ENCODE measurements at regions not wholly inside any gene's neighbourhood (a gene's known extent, or its start where the extent isn't known, plus 50 kb on each side); places are given as distances from the start of the nearest gene placed in this dataset.

GRCh38 chr4:138428611-138429010, 186.5 kb upstream of the SLC7A11 start:
- Histone ChIP-seq H3K9ac (ENCODE audit: low read depth, low read length, poor library complexity, severe bottlenecking) (no peak overlapping the region), H3K36me3 (ENCODE audit: insufficient read depth, low read length) (no peaks in the 10 kb centered on the region), H4K20me1 (ENCODE audit: insufficient read depth, low read length, poor library complexity, severe bottlenecking) (no peaks in the 10 kb centered on the region), H3K4me3 (ENCODE audit: low read length, poor library complexity, severe bottlenecking) (no peak overlapping the region), H3K79me2 (ENCODE audit: insufficient read depth, low read length) (no peaks in the 10 kb centered on the region), H3K9me3 (ENCODE audit: insufficient read depth, low read depth, low read length) (no peaks in the 10 kb centered on the region), H3K27me3 (ENCODE audit: insufficient read depth, low read length, poor library complexity, severe bottlenecking) (no peaks in the 10 kb centered on the region), H3K4me2 (ENCODE audit: low read depth, low read length, poor library complexity, severe bottlenecking) (no peak overlapping the region), H3K4me1 (ENCODE audit: insufficient read depth, low read length, poor library complexity, severe bottlenecking) (no peaks in the 10 kb centered on the region), H2AFZ (ENCODE audit: low read length) (no peak overlapping the region), H3K9me2 (replicated peaks; ENCODE audit: low read depth, low read length) (no peaks in the 10 kb centered on the region), H3F3A (ENCODE audit: low read depth) (no peaks in the 10 kb centered on the region)
- TF ChIP-seq EZH2phosphoT487 (IDR thresholded peaks at IDR 0.05; ENCODE audit: borderline replicate concordance), result no peak
- TF ChIP-seq CTCF (conservative IDR thresholded peaks at IDR 0.05; ENCODE audit: low read length), result no peak

- H3K4me3 ChIP-seq (ENCODE audit: low read length, poor library complexity, severe bottlenecking), result no peak overlapping the region
- no peaks in the 10 kb centered on the region for H3K36me3 ChIP-seq (ENCODE audit: insufficient read depth, low read length)
- no peak overlapping the region for H3K9ac ChIP-seq (ENCODE audit: low read depth, low read length, poor library complexity, severe bottlenecking)
- no peaks in the 10 kb centered on the region for H4K20me1 ChIP-seq (ENCODE audit: insufficient read depth, low read length, poor library complexity, severe bottlenecking)
- H2AFZ ChIP-seq (ENCODE audit: low read length), result no peak overlapping the region
- no peaks in the 10 kb centered on the region for H3K79me2 ChIP-seq (ENCODE audit: insufficient read depth, low read length)
- H3K27me3 ChIP-seq (ENCODE audit: insufficient read depth, low read length, poor library complexity, severe bottlenecking), result no peaks in the 10 kb centered on the region
- no peaks in the 10 kb centered on the region for H3K9me3 ChIP-seq (ENCODE audit: insufficient read depth, low read depth, low read length)
- H3K9me2 ChIP-seq (replicated peaks; ENCODE audit: low read depth, low read length), result no peaks in the 10 kb centered on the region
- H3K4me2 ChIP-seq (ENCODE audit: low read depth, low read length, poor library complexity, severe bottlenecking), result no peak overlapping the region
- no peaks in the 10 kb centered on the region for H3F3A ChIP-seq (ENCODE audit: low read depth)
- no peaks in the 10 kb centered on the region for H3K4me1 ChIP-seq (ENCODE audit: insufficient read depth, low read length, poor library complexity, severe bottlenecking)
- TF ChIP-seq CTCF (conservative IDR thresholded peaks at IDR 0.05; ENCODE audit: low read length) (no peak), EZH2phosphoT487 (IDR thresholded peaks at IDR 0.05; ENCODE audit: borderline replicate concordance) (no peak)
Observed at GRCh38 chr4:138426786-138427185, 184.6 kb upstream of the SLC7A11 start.

GRCh38 chr4:138420471-138420870, 178.3 kb upstream of the SLC7A11 start:
- Histone ChIP-seq H3K4me2 (ENCODE audit: low read depth, low read length, poor library complexity, severe bottlenecking) (no peak overlapping the region), H3K4me1 (ENCODE audit: insufficient read depth, low read length, poor library complexity, severe bottlenecking) (no peaks in the 10 kb centered on the region), H3K4me3 (ENCODE audit: low read length, poor library complexity, severe bottlenecking) (no peak overlapping the region), H3K9ac (ENCODE audit: low read depth, low read length, poor library complexity, severe bottlenecking) (no peak overlapping the region), H3K9me2 (replicated peaks; ENCODE audit: low read depth, low read length) (no peaks in the 10 kb centered on the region), H3F3A (ENCODE audit: low read depth) (no peaks in the 10 kb centered on the region), H3K79me2 (ENCODE audit: insufficient read depth, low read length) (no peaks in the 10 kb centered on the region), H3K36me3 (ENCODE audit: insufficient read depth, low read length) (no peaks in the 10 kb centered on the region), H3K9me3 (ENCODE audit: insufficient read depth, low read depth, low read length) (no peaks in the 10 kb centered on the region), H3K27me3 (ENCODE audit: insufficient read depth, low read length, poor library complexity, severe bottlenecking) (no peaks in the 10 kb centered on the region), H4K20me1 (ENCODE audit: insufficient read depth, low read length, poor library complexity, severe bottlenecking) (no peaks in the 10 kb centered on the region), H2AFZ (ENCODE audit: low read length) (no peak overlapping the region)
- TF ChIP-seq CTCF (conservative IDR thresholded peaks at IDR 0.05; ENCODE audit: low read length), result no peak
- no peak for TF ChIP-seq EZH2phosphoT487 (IDR thresholded peaks at IDR 0.05; ENCODE audit: borderline replicate concordance)
